Panc1 (cell line): ENCODE measurements at regions not wholly inside any gene's neighbourhood (a gene's known extent, or its start where the extent isn't known, plus 50 kb on each side); places are given as distances from the start of the nearest gene placed in this dataset.

ENCODE experiments used
- ATAC-seq: fragments of 200-7000 bp; cut with Tn5 transposase; 2 replicates; pipeline ENCODE4 v1.9.1; 2020; ENCODE audit warnings: mild to moderate bottlenecking, moderate library complexity
- BruUV-seq: library from RNA; stranded (reverse); fragments of 400-500 nt; replicated peaks from 2 replicates; lab custom pipeline; 2021; lab: Mats Ljungman, UMichigan
- CTCF ChIA-PET: fragments of 300-600 bp; sonication (Branson Sonifier 250); formaldehyde crosslinking; loops from one replicate; lab custom pipeline; 2022; ENCODE audit warnings: antibody characterized with exemption; lab: Charles Lee
- POLR2A ChIA-PET: fragments of 300-600 bp; sonication (Branson Sonifier 250); formaldehyde crosslinking; loops from one replicate; lab custom pipeline; 2022; ENCODE audit warnings: antibody characterized with exemption; lab: Charles Lee
- DNase-seq: peaks from one replicate; pipeline ENCODE4 v3.0.0-alpha.2; 2010; ENCODE audit warnings: low read depth, low spot score
- H3K27ac ChIP-seq: 2 replicates; pipeline ENCODE4 v1.5.1; 2011; ENCODE audit warnings: mild to moderate bottlenecking, low read length, inconsistent platforms
- H3K27me3 ChIP-seq: fragments of 200-500 bp; sonication (Bioruptor generic); 2 replicates; pipeline ENCODE4 v1.6.0; 2014; ENCODE audit warnings: low read length, inconsistent platforms; ENCODE audit not compliant: control insufficient read depth, insufficient read depth
- H3K36me3 ChIP-seq: fragments of 200-500 bp; sonication (Bioruptor generic); 2 replicates; pipeline ENCODE4 v1.5.1; 2014; ENCODE audit warnings: inconsistent platforms, mild to moderate bottlenecking, low read length, moderate library complexity; ENCODE audit not compliant: control insufficient read depth, insufficient read depth
- H3K4me1 ChIP-seq: 2 replicates; pipeline ENCODE4 v1.5.1; 2011; ENCODE audit warnings: inconsistent platforms, mild to moderate bottlenecking, low read length, moderate library complexity; ENCODE audit not compliant: control insufficient read depth, insufficient read depth
- H3K4me3 ChIP-seq, 2 experiments: 2 replicates each; pipeline ENCODE4 v1.5.1; 2011 to 2012; ENCODE audit warnings: low read depth in 2 of 2, low read length in 2 of 2, mild to moderate bottlenecking in 2 of 2, inconsistent platforms in 1 of 2, moderate library complexity in 1 of 2
- H3K9me3 ChIP-seq: fragments of 200-500 bp; sonication (Bioruptor generic); 2 replicates; pipeline ENCODE4 v1.5.1; 2014; ENCODE audit warnings: low read depth, mild to moderate bottlenecking, inconsistent platforms, low read length, moderate library complexity; ENCODE audit not compliant: control insufficient read depth, insufficient read depth
- CTCF ChIP-seq: fragments of 450-650 bp; IDR thresholded peaks from 2 replicates; pipeline ENCODE4 v1.5.1; 2017; ENCODE audit warnings: mild to moderate bottlenecking
- POLR2AphosphoS5 ChIP-seq: IDR thresholded peaks from 2 replicates; pipeline ENCODE4 v1.6.1; 2012; ENCODE audit warnings: mild to moderate bottlenecking, low read depth, low read length, moderate library complexity
- REST ChIP-seq, 2 experiments: IDR thresholded peaks; 2 replicates each; pipeline ENCODE4 v1.6.1; 2011 to 2012; ENCODE audit warnings: low read depth in 2 of 2, control low read depth in 1 of 2, low read length in 1 of 2, mild to moderate bottlenecking in 1 of 2, moderate library complexity in 1 of 2; ENCODE audit not compliant: insufficient read depth in 1 of 2
- SIN3A ChIP-seq: IDR thresholded peaks from 2 replicates; pipeline ENCODE4 v1.6.1; 2012; ENCODE audit warnings: low read depth, mild to moderate bottlenecking, low read length, moderate library complexity, borderline replicate concordance; ENCODE audit not compliant: insufficient read depth
- TCF7L2 ChIP-seq: IDR thresholded peaks from 2 replicates; pipeline ENCODE4 v1.6.1; 2011; ENCODE audit warnings: mild to moderate bottlenecking, low read depth, low read length, inconsistent platforms
- in situ Hi-C: cut with HindIII; loops from 2 replicates; pipeline ENCODE4 v1.10.0; 2016; ENCODE audit warnings: low sequenced_read_pairs, low pct_unique_long_range_greater_than_20kb
- intact Hi-C: fragments of 100-400 bp; cut with micrococcal nuclease; formaldehyde crosslinking; loops from one replicate; pipeline ENCODE4 v1.10.0; 2022; ENCODE audit not compliant: unreplicated experiment

GRCh38 chr4:138301536-138301935, 59.4 kb upstream of the SLC7A11 start:
- ATAC-seq (no peak), DNase-seq (no peak)
- in situ Hi-C loops: no loop called here
- BruUV-seq: no TSS peak
- no peak overlapping the region for H3K27ac ChIP-seq
- POLR2A ChIA-PET: no interaction called here
- H3K27me3 ChIP-seq: no peaks in the 10 kb centered on the region
- no peak for TF ChIP-seq TCF7L2
- TF ChIP-seq SIN3A: no peak
- no peak for TF ChIP-seq REST (IDR thresholded peaks at IDR 0.05; ENCODE audit: insufficient read depth in 1 of 2, low read depth in 2 of 2, low read length in 1 of 2)
- TF ChIP-seq CTCF: no peak
- no peak for TF ChIP-seq POLR2AphosphoS5
- no peaks in the 10 kb centered on the region for H3K4me1 ChIP-seq
- H3K36me3 ChIP-seq: no peaks in the 10 kb centered on the region
- no peaks in the 10 kb centered on the region for H3K9me3 ChIP-seq
- intact Hi-C loops: no loop called here
- no peak overlapping the region for H3K4me3 ChIP-seq
- CTCF ChIA-PET: no interaction called here

DNA sequence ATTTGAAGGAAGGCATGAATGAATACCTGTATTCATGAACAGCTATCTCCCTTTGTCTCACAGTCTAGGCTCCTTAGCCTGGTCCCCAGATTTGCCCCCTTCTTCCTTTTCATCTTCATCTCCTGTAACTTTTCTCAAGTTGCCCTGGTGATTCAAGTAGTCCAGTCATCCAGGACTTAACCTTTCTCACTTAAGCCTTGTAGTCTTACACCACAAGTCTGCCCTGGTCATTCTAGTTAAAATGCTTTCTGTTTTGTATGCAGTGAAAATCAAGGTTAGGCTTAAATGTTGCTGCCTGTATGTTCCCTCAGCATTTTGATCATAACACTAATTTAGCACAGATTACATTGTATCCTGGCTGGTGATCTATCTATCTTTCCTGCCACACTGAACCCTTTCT, 58.5 kb upstream of the SLC7A11 start:
- CTCF ChIA-PET: no interaction called here
- Histone ChIP-seq H3K4me1 (no peaks in the 10 kb centered on the region), H3K36me3 (no peaks in the 10 kb centered on the region)

More for the DNA sequence above, 58.5 kb upstream of the SLC7A11 start:
- H3K27ac ChIP-seq: no peak overlapping the region
- H3K9me3 ChIP-seq: no peaks in the 10 kb centered on the region
- ATAC-seq (no peak), DNase-seq (no peak)
- no peaks in the 10 kb centered on the region for H3K27me3 ChIP-seq
- in situ Hi-C loops (no loop called here), intact Hi-C loops (no loop called here)
- no TSS peak for BruUV-seq
- no peak overlapping the region for H3K4me3 ChIP-seq
- POLR2A ChIA-PET: no interaction called here
- TF ChIP-seq TCF7L2 (no peak), SIN3A (no peak), POLR2AphosphoS5 (no peak), CTCF (no peak), REST (IDR thresholded peaks at IDR 0.05; ENCODE audit: insufficient read depth in 1 of 2, low read depth in 2 of 2, low read length in 1 of 2) (no peak)
